ENCODE measurements at regions not wholly inside any gene's neighbourhood (a gene's known extent, or its start where the extent isn't known, plus 50 kb on each side); places are given as distances from the start of the nearest gene placed in this dataset.

- CTCF ChIA-PET: no interaction called here
- peaks cover 0 to under 1% of the 10 kb centered on the region in 2 donors for H3K27me3 Mint-ChIP-seq
- no peak for DNase-seq
- peak overlapping the region in 1 of 8 donors; percentile 7 for H3K27ac Mint-ChIP-seq
- H3K27ac ChIP-seq (ENCODE audit: low read depth, low read length): no peak overlapping the region
- peaks cover 15 to 18% (median 17%) of the 10 kb centered on the region in 3 donors for H3K4me1 Mint-ChIP-seq
- H3K4me3 ChIP-seq (ENCODE audit: low read length): no peak overlapping the region
- no peaks in the 10 kb centered on the region for H3K36me3 ChIP-seq (ENCODE audit: insufficient read depth, low read length)
- no peaks in the 10 kb centered on the region for H3K9me3 Mint-ChIP-seq
- H3K9me3 ChIP-seq (ENCODE audit: low read length): no peaks in the 10 kb centered on the region
- H3K4me3 Mint-ChIP-seq: no peak overlapping the region
- POLR2A ChIA-PET: no interaction called here
- H3K4me1 ChIP-seq (ENCODE audit: insufficient read depth, low read length): peaks cover 11% of the 10 kb centered on the region
- no peaks in the 10 kb centered on the region for H3K36me3 Mint-ChIP-seq
- no peaks in the 10 kb centered on the region for H3K27me3 ChIP-seq (ENCODE audit: insufficient read depth, low read length, poor library complexity, severe bottlenecking)
These were observed 179.4 kb downstream of the MAF start for GRCh38 chr16:79421126-79421525.

GRCh38 chr16:79420493-79420892, 180.0 kb downstream of the MAF start:
- no peaks in the 10 kb centered on the region for H3K9me3 Mint-ChIP-seq
- H3K4me3 Mint-ChIP-seq: no peak overlapping the region
- no peaks in the 10 kb centered on the region for H3K9me3 ChIP-seq (ENCODE audit: low read length)
- ChIA-PET CTCF (no interaction called here), POLR2A (no interaction called here)
- peaks cover 18% of the 10 kb centered on the region for H3K4me1 ChIP-seq (ENCODE audit: insufficient read depth, low read length)
- H3K27me3 ChIP-seq (ENCODE audit: insufficient read depth, low read length, poor library complexity, severe bottlenecking): no peaks in the 10 kb centered on the region
- no peaks in the 10 kb centered on the region for H3K36me3 Mint-ChIP-seq
- peaks cover 21 to 24% (median 24%) of the 10 kb centered on the region in 3 donors for H3K4me1 Mint-ChIP-seq
- no peaks in the 10 kb centered on the region for H3K36me3 ChIP-seq (ENCODE audit: insufficient read depth, low read length)
- no peak for DNase-seq
- no peaks in the 10 kb centered on the region for H3K27me3 Mint-ChIP-seq
- H3K27ac Mint-ChIP-seq: no peak overlapping the region
- H3K4me3 ChIP-seq (ENCODE audit: low read length): no peak overlapping the region
- H3K27ac ChIP-seq (ENCODE audit: low read depth, low read length): no peak overlapping the region

GRCh38 chr16:79419148-79419547, 181.4 kb downstream of the MAF start:
- Histone ChIP-seq H3K27ac (ENCODE audit: low read depth, low read length) (no peak overlapping the region), H3K27me3 (ENCODE audit: insufficient read depth, low read length, poor library complexity, severe bottlenecking) (no peaks in the 10 kb centered on the region), H3K4me1 (ENCODE audit: insufficient read depth, low read length) (peaks cover 19% of the 10 kb centered on the region), H3K36me3 (ENCODE audit: insufficient read depth, low read length) (no peaks in the 10 kb centered on the region), H3K4me3 (ENCODE audit: low read length) (no peak overlapping the region), H3K9me3 (ENCODE audit: low read length) (no peaks in the 10 kb centered on the region)
- POLR2A ChIA-PET: no interaction called here
- DNase-seq: no peak
- no peak overlapping the region for H3K4me3 Mint-ChIP-seq
- H3K4me1 Mint-ChIP-seq: peaks cover 34 to 38% (median 37%) of the 10 kb centered on the region in 3 donors
- no peaks in the 10 kb centered on the region for H3K27me3 Mint-ChIP-seq
- CTCF ChIA-PET: no interaction called here
- no peak overlapping the region for H3K27ac Mint-ChIP-seq
- H3K36me3 Mint-ChIP-seq: no peaks in the 10 kb centered on the region
- no peaks in the 10 kb centered on the region for H3K9me3 Mint-ChIP-seq

GRCh38 chr16:79417601-79418008, 182.9 kb downstream of the MAF start:
- H3K4me3 ChIP-seq (ENCODE audit: low read length): no peak overlapping the region
- ChIA-PET CTCF (interaction anchor here (1.1 to 1.9 kb wide), 2 partner anchors 23 to 281 kb away, joined by 3 to 7 read pairs; no protein-coding TSS in a partner anchor), POLR2A (no interaction called here)
- no peaks in the 10 kb centered on the region for H3K27me3 ChIP-seq (ENCODE audit: insufficient read depth, low read length, poor library complexity, severe bottlenecking)
- H3K4me1 Mint-ChIP-seq: peaks cover 39 to 47% (median 44%) of the 10 kb centered on the region in 3 donors
- H3K4me1 ChIP-seq (ENCODE audit: insufficient read depth, low read length): peaks cover 19% of the 10 kb centered on the region
- no peaks in the 10 kb centered on the region for H3K27me3 Mint-ChIP-seq
- no peak overlapping the region for H3K27ac ChIP-seq (ENCODE audit: low read depth, low read length)
- no peaks in the 10 kb centered on the region for H3K9me3 ChIP-seq (ENCODE audit: low read length)
- H3K27ac Mint-ChIP-seq: peak overlapping the region in 1 of 8 donors; percentile 33
- H3K4me3 Mint-ChIP-seq: no peak overlapping the region
- H3K36me3 ChIP-seq (ENCODE audit: insufficient read depth, low read length): no peaks in the 10 kb centered on the region
- H3K36me3 Mint-ChIP-seq: no peaks in the 10 kb centered on the region
- DNase-seq: no peak
- H3K9me3 Mint-ChIP-seq: no peaks in the 10 kb centered on the region

GRCh38 chr16:79415983-79416640, 184.4 kb downstream of the MAF start:
- peaks cover 19% of the 10 kb centered on the region for H3K4me1 ChIP-seq (ENCODE audit: insufficient read depth, low read length)
- H3K4me3 ChIP-seq (ENCODE audit: low read length): peak overlapping the region; percentile 5
- H3K4me1 Mint-ChIP-seq: peaks cover 46 to 56% (median 53%) of the 10 kb centered on the region in 3 donors
- no peaks in the 10 kb centered on the region for H3K27me3 Mint-ChIP-seq
- H3K9me3 ChIP-seq (ENCODE audit: low read length): no peaks in the 10 kb centered on the region
- no peaks in the 10 kb centered on the region for H3K27me3 ChIP-seq (ENCODE audit: insufficient read depth, low read length, poor library complexity, severe bottlenecking)
- H3K27ac Mint-ChIP-seq: peak overlapping the region; percentile 18 to 90 (median 78)
- H3K27ac ChIP-seq (ENCODE audit: low read depth, low read length): no peak overlapping the region
- peak overlapping the region in 6 of 7 donors; percentile 65 to 82 (median 70) for H3K4me3 Mint-ChIP-seq
- H3K9me3 Mint-ChIP-seq: no peaks in the 10 kb centered on the region
- ChIA-PET POLR2A (interaction anchor here (0.6 to 1.5 kb wide), 5 partner anchors 9 to 1658 kb away, joined by 3 to 9 read pairs (median 3); no protein-coding TSS in a partner anchor), CTCF (interaction anchor here (0.9 to 1.9 kb wide), 5 partner anchors 22 to 185 kb away, joined by 3 to 7 read pairs (median 5); partner anchors contain the start of gene MAF)
- no peaks in the 10 kb centered on the region for H3K36me3 Mint-ChIP-seq
- no peaks in the 10 kb centered on the region for H3K36me3 ChIP-seq (ENCODE audit: insufficient read depth, low read length)
- peak in 2 of 5 donors; percentile 4 to 28 for DNase-seq

- H3K4me1 ChIP-seq (ENCODE audit: insufficient read depth, low read length): peaks cover 19% of the 10 kb centered on the region
- Mint-ChIP-seq H3K9me3 (no peaks in the 10 kb centered on the region), H3K27ac (peak overlapping the region in 2 of 8 donors; percentile 11 to 21), H3K36me3 (no peaks in the 10 kb centered on the region), H3K4me1 (peaks cover 44 to 53% (median 52%) of the 10 kb centered on the region in 3 donors), H3K27me3 (peaks cover 0 to under 1% of the 10 kb centered on the region in 2 donors), H3K4me3 (peak overlapping the region in 1 of 7 donors; percentile 46)
- no peaks in the 10 kb centered on the region for H3K9me3 ChIP-seq (ENCODE audit: low read length)
- no peak overlapping the region for H3K4me3 ChIP-seq (ENCODE audit: low read length)
- DNase-seq: no peak
- no peaks in the 10 kb centered on the region for H3K27me3 ChIP-seq (ENCODE audit: insufficient read depth, low read length, poor library complexity, severe bottlenecking)
- no peaks in the 10 kb centered on the region for H3K36me3 ChIP-seq (ENCODE audit: insufficient read depth, low read length)
- ChIA-PET POLR2A (no interaction called here), CTCF (interaction anchor here (1.5 kb wide), 1 partner anchor 32 kb away, joined by 3 read pairs; no protein-coding TSS in a partner anchor)
- H3K27ac ChIP-seq (ENCODE audit: low read depth, low read length): no peak overlapping the region
These were observed 187.7 kb downstream of the MAF start for GRCh38 chr16:79412783-79413225.

GRCh38 chr16:79411805-79412204, 188.7 kb downstream of the MAF start:
- no peaks in the 10 kb centered on the region for H3K27me3 ChIP-seq (ENCODE audit: insufficient read depth, low read length, poor library complexity, severe bottlenecking)
- peaks cover 14% of the 10 kb centered on the region for H3K4me1 ChIP-seq (ENCODE audit: insufficient read depth, low read length)
- H3K27ac Mint-ChIP-seq: peak overlapping the region in 2 of 8 donors; percentile 1 to 44
- no peak for DNase-seq
- H3K4me1 Mint-ChIP-seq: peaks cover 38 to 45% (median 42%) of the 10 kb centered on the region in 3 donors
- H3K36me3 ChIP-seq (ENCODE audit: insufficient read depth, low read length): no peaks in the 10 kb centered on the region
- H3K36me3 Mint-ChIP-seq: no peaks in the 10 kb centered on the region
- CTCF ChIA-PET: no interaction called here
- no peak overlapping the region for H3K4me3 Mint-ChIP-seq
- H3K9me3 ChIP-seq (ENCODE audit: low read length): no peaks in the 10 kb centered on the region
- no peak overlapping the region for H3K4me3 ChIP-seq (ENCODE audit: low read length)
- no peak overlapping the region for H3K27ac ChIP-seq (ENCODE audit: low read depth, low read length)
- H3K9me3 Mint-ChIP-seq: no peaks in the 10 kb centered on the region
- POLR2A ChIA-PET: interaction anchor here (0.6 kb wide), 1 partner anchor 22 kb away, joined by 9 read pairs; no protein-coding TSS in a partner anchor
- peaks cover 0 to 6% of the 10 kb centered on the region in 2 donors for H3K27me3 Mint-ChIP-seq

GRCh38 chr16:79411357-79411756, 189.2 kb downstream of the MAF start:
- no peak for DNase-seq
- H3K27me3 Mint-ChIP-seq: peaks cover 0 to 6% of the 10 kb centered on the region in 2 donors
- CTCF ChIA-PET: no interaction called here
- Histone ChIP-seq H3K27me3 (ENCODE audit: insufficient read depth, low read length, poor library complexity, severe bottlenecking) (no peaks in the 10 kb centered on the region), H3K9me3 (ENCODE audit: low read length) (no peaks in the 10 kb centered on the region), H3K4me1 (ENCODE audit: insufficient read depth, low read length) (peaks cover 9% of the 10 kb centered on the region), H3K4me3 (ENCODE audit: low read length) (no peak overlapping the region), H3K36me3 (ENCODE audit: insufficient read depth, low read length) (no peaks in the 10 kb centered on the region), H3K27ac (ENCODE audit: low read depth, low read length) (no peak overlapping the region)
- H3K27ac Mint-ChIP-seq: peak overlapping the region in 3 of 8 donors; percentile 1 to 44 (median 41)
- H3K36me3 Mint-ChIP-seq: no peaks in the 10 kb centered on the region
- H3K4me1 Mint-ChIP-seq: peaks cover 34 to 41% (median 37%) of the 10 kb centered on the region in 3 donors
- H3K9me3 Mint-ChIP-seq: no peaks in the 10 kb centered on the region
- POLR2A ChIA-PET: no interaction called here
- H3K4me3 Mint-ChIP-seq: no peak overlapping the region
